SU-DHL-6 (cell line): ENCODE measurements at regions not wholly inside any gene's neighbourhood (a gene's known extent, or its start where the extent isn't known, plus 50 kb on each side); places are given as distances from the start of the nearest gene placed in this dataset.

Experiments used
- EZH2phosphoT487 ChIP-seq: fragments of 200-600 bp; sonication (generic), shearing (Covaris generic); conservative IDR thresholded peaks from 2 replicates; pipeline ENCODE4 v1.6.1; 2018; ENCODE audit warnings: mild to moderate bottlenecking, antibody characterized with exemption, low read length, moderate library complexity, mixed read lengths
- TF ChIP-seq, protein P1 (sequence below): fragments of 200-600 bp; sonication (generic); IDR thresholded peaks from one replicate; pipeline ENCODE4 v1.5.1; 2017; ENCODE audit warnings: antibody characterized with exemption, mild to moderate bottlenecking, low read length, moderate library complexity; ENCODE audit not compliant: insufficient read depth, poor library complexity, severe bottlenecking

DNA sequence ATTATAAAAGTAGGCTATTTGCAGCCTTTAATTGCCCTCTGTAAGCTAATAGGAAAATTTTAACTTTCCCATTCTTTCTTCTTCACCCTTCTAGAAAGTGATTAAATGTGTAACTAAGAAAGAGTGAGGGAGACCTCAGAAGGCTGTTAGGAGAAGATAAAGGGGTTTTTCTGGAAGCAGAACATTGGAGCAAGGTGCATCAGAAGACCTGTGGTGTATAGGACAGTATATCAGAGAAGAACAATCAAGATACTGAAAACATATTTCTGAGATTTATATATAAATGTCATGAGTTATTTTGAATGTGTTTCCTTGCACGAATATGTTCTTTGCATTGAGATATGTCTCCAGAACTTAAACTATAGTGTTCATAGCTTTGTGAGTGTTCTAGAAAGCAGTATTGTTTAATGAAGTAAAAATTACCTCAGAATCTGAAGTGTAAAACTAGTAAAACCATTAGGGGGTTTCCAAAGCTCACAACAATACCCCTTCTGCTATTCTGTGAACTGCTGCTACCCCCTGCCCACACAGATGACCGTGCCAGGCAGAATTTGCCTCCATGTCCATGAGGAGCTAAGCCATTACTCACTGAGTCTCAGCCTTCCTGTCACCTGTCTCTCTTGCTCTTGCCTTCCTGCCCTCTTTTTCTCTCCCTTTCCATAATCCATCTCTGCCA, 537.9 kb downstream of the EPHA4 start:
- TF ChIP-seq, protein P1, sequence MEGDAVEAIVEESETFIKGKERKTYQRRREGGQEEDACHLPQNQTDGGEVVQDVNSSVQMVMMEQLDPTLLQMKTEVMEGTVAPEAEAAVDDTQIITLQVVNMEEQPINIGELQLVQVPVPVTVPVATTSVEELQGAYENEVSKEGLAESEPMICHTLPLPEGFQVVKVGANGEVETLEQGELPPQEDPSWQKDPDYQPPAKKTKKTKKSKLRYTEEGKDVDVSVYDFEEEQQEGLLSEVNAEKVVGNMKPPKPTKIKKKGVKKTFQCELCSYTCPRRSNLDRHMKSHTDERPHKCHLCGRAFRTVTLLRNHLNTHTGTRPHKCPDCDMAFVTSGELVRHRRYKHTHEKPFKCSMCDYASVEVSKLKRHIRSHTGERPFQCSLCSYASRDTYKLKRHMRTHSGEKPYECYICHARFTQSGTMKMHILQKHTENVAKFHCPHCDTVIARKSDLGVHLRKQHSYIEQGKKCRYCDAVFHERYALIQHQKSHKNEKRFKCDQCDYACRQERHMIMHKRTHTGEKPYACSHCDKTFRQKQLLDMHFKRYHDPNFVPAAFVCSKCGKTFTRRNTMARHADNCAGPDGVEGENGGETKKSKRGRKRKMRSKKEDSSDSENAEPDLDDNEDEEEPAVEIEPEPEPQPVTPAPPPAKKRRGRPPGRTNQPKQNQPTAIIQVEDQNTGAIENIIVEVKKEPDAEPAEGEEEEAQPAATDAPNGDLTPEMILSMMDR, result no peak
- TF ChIP-seq EZH2phosphoT487, result no peak
